ENCODE measurements at regions not wholly inside any gene's neighbourhood (a gene's known extent, or its start where the extent isn't known, plus 50 kb on each side); places are given as distances from the start of the nearest gene placed in this dataset.

GRCh38 chr17:33977729-33978514, 277.2 kb upstream of the CCL2 start:
- no peak for TF ChIP-seq CTCF (IDR thresholded peaks at IDR 0.05)
- TF ChIP-seq POLR2A (IDR thresholded peaks at IDR 0.05): no peak

Data from heart left ventricle (tissue), 13 donors.